Daoy (cell line): ENCODE measurements at regions not wholly inside any gene's neighbourhood (a gene's known extent, or its start where the extent isn't known, plus 50 kb on each side); places are given as distances from the start of the nearest gene placed in this dataset.
A peak's percentile ranks its signal among the peaks of the same experiment; 100 is the strongest.
"Not testable (repeated sequence)": the region's sequence is repeated elsewhere in the genome, so short reads cannot be mapped to it uniquely, and the experiment has no call there.

Experiments used
- DNase-seq: peaks from one replicate; pipeline ENCODE4 v3.0.0-alpha.2; 2015; ENCODE audit warnings: low read depth

DNA sequence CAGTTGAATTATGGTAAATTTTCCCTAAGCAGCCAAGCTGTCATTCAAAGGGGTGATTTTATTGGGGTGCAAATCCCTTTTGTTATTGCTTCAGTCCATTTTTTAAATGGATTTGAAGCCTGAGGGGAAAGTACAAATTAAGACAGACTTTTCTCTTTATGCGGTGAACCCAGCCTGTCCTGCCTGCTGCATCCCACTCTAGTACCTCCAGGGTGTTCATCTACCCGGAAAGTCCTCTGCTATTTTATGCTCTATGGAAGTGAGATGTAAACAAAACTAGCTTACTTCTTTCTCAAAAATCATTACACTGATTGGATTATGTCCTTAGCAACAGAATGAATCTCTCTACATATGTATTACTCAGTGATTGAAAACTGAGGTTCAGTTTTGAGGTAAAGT, 1088.9 kb upstream of the CITED2 start:
- DNase-seq: no peak

DNA sequence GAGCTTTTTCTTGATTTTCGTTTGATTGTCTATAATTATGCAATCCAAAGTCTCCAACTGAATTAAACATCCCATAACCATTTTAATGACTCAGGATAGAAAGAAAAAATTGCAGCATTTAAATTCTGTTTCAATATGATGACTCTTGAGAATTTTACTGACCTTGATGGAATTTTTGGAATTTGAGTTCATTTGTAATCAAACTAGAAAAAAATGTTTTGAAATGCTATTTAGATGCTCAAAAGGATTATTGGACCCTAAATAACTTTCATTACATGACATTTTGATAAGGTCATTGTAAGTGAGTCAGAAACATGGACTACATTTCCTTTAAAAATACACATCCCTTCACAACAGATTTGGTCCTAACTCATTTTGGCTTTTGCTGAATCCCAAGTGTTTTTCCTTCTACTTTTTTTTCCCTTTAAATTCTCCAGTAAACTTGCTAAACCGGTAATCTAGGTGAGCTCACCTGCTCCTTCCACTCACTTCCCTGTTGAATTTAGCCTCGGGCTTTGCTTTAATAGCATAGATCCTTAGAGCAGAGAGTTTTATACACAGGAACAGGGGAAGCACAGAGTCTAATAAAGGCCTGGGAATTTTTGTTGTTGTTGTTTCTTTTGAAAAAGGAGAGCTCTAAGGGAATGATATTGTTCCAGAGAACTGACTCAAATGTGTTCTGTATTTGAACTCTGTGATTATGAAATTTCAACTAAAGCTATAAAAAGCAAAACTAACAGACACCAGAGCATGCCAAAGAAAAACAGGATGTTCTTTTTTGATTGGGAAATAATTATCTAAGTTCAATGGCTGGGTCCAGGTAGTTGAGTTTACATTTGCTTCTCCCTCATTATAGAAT, 1088.2 kb upstream of the CITED2 start:
- no peak for DNase-seq

DNA sequence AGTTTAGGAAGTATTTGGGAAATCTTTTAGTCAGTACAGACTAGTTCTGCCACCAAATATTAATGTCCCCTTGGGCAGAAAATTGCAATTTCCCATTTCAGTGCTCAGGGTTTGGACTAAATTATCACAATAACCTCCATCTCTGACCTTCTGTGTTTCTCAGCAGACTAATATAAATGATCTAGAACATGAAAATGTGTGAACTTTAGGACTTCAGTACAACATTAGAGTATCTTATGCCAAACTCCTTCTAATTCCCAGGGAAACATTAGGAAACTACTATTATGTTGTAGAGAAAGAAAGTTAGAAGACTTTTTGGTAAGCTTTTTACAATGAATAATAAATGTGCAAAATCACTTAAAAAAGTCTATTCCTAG, 1087.6 kb upstream of the CITED2 start:
- DNase-seq: no peak

DNA sequence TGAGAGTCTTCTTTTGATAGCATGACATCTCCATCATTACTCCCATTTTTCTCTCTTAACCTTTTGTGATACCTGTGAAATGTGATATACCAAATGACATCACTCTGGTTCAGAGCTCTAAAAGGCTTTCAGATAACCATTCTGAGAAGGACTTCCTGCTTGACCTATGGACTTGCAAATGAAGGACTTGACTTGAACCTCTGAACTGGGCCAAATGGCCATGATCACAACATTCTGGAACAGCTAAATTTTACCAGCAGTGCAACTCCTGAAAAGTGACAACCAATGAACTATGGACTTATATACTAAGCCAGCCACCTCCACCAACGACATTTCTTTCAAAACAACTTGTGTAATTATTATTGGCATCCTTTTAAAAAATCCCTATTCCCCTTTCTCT, 1085.8 kb upstream of the CITED2 start:
- no peak for DNase-seq

DNA sequence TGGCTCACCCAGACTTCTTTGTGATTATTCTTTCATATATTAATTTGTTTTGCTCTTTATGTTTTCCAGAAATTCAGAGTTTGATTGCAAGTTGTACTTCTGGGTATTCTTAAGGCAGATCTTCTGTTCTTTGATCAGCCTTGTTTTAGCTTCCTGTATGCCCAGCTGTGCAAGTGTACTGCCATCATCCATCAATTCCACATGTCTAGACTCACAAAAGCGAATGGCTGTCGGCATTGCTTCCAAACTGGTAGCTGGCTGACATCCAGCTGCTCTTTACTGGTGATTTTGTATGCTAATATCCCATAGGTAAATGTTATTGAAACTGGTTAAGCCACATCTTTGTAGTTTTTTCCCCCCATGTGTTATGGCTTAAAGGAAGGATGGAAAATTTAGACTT, 1084.8 kb upstream of the CITED2 start:
- no peak for DNase-seq

DNA sequence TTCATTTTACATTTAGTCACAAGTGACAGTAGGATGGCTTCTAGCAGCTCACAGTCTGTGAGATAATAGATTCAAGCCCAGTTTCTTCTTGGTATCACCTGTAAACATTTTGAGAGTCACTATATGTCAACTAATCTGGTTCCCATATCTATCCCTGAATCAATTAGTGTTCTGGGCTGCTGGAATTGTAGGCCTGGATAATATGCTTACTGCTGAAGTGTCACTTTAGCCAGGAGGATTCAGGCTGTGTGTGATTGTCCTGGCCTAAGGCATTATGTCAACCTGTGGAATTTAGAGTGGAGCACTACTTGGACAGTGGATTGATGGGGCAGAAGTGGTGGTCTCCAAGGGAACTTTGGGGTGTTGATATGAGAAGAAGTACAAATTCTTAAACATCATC, 1071.8 kb upstream of the CITED2 start:
- no peak for DNase-seq

DNA sequence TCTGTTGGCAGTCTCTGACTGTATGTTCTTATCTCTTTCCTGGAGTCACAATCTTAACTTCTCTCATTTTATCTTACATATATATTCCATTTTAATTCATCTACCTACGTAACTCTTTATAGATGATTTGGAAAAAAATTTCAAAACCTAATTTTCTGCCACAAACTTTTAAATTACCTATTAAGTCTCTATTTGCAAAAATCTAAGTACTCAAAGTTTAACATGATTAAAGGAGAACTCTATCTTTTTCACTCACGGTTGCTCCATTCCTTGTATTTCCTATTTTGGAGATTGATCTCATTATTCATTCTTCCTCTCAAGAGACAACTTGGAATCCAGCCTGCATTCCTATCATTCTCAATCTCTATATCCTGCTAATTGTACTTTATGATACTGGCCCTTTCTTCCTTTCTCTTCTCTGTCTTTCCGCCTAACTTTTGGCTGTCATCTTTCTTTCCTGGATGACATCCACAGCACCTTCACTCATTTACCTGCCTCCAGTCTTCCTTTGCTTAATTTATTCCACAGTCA, 1071.1 kb upstream of the CITED2 start:
- DNase-seq: peak; percentile 17

DNA sequence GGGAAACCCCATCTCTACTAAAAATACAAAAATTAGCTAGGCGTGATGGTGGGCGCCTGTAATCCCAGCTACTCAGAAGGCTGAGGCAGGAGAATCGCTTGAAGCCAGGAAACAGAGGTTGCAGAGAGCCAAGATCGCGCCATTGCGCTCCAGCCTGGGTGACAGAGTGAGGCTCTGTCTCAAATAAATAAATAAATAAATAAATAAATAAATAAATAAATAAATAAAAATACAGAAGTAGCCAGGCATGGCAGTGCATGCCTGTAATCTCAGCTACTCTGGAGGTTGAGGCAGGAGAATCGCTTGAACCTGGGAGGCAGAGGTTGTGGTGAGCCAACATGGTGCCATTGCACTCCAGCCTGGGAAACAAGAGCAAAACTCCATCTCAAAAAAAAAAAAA, 1068.7 kb upstream of the CITED2 start:
- not testable (repeated sequence) for DNase-seq

DNA sequence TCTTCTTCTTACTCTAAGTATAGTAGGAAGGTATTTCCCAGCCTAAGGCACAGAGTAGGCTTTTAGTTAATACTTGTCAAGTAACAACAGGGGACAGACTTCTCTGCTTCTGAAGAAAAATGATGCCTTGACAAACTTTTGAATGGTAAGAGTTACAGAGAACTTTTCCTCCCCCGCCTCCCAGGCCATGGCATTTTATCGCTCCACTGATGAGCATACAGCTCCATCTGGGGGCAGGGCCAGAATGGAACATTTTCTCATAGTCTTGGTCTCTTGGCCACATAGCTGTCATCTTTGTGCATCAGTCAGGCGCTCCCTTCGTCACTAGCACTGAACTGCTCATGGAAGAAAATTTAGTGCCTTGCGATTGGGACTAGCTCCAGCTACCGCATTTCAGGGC, 1066.8 kb upstream of the CITED2 start:
- peak; percentile 51 for DNase-seq

DNA sequence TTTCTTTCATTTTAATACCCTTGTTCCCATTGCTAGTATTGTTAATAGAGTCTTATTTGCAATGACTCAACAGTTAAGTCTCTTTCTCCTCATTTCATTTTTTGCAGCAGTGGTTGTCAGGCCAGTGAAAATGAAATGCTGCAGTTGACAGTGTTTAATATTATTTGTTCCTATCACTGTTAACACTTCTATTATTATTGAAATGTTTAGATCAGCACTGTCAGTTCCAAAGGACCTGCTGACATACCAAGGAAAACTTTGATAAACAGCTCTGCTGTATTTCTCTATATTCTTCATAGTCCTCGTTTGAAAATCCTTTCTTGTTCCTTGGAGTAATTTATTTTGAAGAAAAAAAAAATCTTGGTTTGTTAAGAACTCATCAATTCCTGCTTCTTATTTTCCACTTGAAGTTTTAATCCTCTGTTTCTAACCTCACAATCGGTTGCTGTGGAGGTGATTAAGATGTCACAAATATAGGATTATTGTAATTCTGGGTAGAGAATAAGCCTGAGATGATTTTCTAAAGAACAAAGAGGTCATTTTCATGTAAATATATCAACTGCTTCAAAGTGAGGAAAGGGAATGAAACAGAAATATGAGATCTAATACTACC, 1065.9 kb upstream of the CITED2 start:
- DNase-seq: no peak

DNA sequence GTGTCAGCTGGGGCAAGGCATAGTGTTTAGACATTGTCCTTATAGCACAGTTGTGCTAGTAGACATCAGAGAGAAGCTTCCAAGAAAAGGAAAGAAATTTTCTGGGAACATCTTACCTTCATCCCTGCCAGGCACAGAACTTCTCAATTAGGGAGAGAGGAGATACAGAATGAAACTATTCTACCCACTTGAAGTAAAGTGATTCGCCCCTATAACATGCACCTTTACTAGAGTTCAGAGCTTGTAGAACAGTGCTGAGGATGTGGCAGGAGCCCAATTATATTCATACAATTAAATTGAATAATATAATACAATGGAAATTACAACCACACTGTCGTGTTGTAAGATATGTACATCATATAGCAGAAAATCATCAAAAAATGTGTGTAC, 1063.9 kb upstream of the CITED2 start:
- DNase-seq: no peak

DNA sequence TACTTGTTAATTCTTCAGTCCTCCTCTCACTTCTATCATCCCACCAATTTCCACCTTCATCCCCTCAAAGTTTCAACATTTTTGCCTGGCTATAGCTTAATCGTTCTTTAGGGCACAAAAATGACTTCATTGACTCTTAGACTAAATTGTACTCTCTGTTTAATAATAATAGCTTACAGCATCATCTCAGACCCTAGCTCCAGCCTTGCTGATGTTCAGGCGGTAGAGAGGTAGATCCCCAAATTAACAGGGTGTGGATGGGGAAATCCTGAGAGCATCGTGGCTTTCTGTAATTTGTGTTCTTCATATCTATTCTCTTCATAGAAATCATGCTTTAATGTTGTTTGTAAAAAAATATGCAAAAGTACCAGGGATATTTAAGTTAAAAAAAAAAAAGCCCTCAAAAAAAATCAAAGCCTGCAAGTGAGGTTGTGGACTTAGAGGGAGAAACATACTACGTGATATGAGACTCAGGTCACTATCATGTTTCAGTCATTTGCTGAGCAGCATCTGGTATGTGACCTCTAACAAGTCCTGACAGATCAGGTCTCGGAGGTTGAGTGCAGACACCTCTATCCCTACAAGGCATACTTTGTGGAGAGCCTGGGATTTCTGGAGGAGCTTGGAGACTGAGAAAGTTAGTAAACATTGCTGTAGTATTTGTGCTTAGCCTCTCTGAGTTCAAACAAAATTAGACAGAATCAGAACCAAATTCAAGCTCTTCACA, 1063.3 kb upstream of the CITED2 start:
- no peak for DNase-seq

DNA sequence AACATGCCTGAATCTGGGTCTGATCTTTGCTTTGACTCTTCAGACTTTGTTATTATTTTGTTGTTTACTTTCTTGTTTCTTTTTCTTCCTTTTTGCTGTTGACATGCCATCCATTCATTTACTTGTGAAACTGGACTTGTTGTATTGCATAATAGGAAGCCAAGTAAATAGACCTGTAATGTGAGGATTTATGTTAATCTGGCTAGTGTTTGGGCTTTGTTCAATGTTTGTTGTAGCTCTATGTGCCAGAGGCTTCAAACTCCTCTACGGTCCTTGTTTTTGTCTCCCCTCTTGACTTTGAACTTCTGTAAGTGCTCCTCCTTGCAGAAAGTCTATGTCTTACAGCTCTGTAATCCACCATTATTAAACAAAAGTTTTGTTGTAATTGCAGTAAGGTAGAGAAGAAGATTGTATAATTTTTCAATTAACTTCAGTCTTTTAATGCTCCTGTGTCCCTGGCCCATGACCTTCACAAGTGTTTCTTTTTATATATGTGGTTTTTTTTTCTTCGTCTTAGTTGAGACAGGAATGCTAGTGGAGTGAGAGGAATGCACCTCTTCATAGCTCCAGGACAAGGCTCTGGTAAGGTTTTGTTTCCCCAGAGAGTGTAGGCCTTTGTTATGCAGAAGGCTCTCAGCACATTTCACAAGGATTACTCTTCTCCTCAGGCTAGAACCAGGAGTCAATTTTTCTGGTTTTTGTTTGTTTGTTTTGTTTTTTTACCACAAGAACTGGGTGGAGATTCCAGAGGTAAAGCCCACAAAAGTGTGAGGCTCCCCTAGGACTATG, 1061.8 kb upstream of the CITED2 start:
- DNase-seq: no peak

DNA sequence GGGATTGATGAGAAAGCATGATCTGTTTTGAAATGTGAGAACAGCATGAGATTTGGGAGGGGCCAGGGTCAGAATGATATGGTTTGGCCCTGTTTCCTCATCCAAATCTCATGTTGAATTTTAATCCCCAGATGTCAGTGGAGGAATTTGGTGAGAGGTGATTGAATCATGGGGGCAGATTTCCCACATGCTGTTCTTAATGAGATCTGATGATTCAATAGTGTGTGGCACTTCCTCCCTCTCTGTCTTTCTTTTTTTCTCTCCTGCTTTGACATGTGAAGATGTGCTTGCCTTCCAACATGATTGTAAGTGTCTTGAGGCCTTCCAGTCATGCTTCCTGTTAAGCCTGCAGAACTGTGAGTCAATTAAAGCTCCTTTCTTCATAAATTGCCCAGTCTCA, 1060.3 kb upstream of the CITED2 start:
- peak; percentile 6 for DNase-seq

DNA sequence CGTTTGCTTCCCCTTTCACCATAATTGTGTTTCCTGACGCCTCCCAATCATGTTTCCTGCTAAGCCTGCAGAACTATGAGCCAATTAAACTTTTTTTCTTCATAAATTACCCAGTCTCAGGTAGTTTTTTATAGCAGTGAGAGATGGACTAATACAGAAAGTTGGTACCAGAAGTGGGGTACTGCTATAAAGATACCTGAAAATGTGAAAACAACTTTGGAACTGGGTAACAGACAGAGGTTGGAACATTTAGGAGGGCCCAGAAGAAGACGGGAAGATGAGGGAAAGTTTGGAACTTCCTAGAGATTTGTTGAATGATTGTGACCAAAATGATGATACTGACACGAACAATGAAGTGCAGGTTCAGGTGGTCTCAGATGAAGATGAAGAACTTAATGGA, 1058.6 kb upstream of the CITED2 start:
- DNase-seq: no peak

DNA sequence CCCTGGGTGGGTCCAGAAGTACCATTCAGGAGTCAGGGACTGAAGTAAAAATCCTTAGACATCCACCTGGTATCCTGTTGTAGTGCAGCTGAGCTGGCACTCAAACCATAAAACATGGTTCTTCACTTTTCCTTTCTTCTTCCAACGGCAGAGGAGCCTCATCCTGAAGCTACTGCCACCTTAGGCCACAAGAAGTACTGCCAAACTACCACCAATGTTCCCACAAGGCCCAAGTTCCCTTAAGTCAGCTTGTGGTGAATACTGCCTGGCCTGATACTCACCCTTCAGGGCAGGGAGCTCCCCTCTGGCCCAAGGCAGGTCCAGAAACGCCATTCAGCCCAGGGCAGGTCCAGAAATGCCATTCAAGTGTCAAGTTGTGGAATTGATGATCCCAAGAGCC, 1053.4 kb upstream of the CITED2 start:
- DNase-seq: peak; percentile 10

DNA sequence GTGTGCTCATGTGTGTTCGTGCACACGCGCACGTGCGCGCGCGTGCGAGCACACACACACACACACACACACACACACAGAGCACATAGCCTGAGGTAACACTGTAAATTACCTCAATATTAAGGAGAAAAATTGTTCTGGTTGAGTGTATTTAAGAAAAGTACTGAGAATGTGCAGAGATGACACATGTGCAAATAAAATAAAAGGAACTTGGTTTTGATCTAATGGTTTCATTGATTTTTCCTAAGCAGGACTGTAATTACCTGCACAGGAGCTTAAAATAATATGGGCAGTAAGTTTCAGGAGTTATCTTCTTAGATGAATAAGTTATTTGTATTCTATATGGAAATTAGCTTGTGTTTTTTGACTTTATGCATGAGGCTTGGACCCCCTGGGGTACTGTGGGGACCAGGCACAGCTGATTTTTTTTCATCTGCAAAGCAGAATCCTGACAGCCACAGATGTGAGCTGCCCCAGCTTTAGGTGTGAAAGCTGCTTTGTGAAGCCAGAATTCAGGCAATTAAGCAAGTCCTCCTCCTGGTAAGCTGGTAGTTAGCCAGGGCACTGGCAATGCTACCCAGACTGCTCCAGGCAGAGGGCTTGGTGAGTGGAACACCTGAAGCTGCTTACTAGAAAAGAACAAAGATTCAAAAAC, 1040.6 kb upstream of the CITED2 start:
- no peak for DNase-seq

DNA sequence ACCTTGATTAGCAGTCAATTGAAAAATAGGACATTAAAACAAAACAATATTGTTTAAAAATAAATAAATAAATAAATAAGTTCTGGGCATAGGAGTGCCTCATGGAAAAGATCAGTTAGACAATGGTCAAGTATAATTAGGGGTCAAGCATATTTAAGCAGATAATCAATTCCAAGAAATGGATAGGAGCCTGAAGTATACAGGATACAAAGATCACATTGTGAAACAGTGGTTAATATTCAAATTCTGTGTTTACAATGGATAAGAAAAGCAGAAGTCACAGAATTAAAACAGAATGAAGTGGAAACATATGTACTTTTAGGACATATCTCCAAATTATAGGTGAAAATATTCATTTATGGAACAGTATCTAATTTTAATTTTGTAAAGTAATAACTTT, 1028.6 kb upstream of the CITED2 start:
- DNase-seq: no peak

DNA sequence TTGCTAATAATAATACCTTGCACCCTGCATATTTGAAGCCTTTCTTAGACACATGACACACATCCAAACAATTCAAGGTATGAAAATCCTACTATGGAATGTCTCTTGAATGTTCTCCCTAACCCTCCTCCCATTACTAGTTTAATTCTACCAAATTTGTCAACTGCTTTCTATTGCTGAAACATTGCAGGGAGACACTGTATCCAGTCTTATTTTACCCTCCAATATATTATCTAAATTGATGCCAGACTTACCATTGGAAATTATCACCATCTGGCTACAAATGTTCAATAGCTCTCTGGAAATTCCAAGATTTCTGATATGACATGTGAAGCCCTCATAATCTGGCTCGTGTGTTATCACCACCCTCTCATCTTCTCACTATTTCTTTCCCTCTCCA, 1027.3 kb upstream of the CITED2 start:
- DNase-seq: no peak

DNA sequence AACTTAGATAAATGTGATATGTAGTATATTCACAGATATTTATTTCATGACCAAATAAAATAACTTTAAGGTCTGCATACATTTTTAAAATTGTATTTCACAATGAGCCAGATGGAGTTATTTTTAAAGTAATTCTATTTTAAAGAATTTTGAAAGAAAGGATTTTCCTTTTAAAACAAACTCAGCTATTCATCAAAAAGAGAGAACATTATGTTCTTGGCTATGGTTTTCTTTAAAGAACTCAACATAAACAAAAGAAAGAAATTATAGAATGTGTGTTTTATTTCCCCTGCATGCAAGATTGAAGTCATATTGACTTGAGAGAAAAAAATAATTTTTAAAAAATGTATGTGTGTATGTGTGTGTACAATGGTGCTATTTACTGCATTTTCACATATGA, 1023.6 kb upstream of the CITED2 start:
- no peak for DNase-seq

DNA sequence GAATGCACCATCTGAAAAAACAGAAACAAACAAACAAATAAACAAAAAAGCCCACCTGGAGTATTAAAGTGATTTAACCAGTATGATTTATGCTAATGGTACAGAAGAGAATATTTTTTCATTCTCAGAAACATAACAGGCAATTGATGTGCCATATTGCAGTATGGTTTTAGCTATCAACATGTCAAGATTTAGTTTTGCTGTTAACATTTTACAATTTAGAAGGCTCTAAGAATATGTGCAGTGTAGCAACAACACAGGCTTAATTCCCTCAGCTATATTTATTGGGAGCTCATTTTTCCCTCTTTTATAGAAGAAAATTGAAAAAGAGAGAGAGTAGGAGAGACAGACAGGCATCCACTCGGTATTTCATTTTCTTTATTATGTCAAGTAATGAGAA, 1022.7 kb upstream of the CITED2 start:
- DNase-seq: no peak
